K562 (cell line): ENCODE measurements at regions not wholly inside any gene's neighbourhood (a gene's known extent, or its start where the extent isn't known, plus 50 kb on each side); places are given as distances from the start of the nearest gene placed in this dataset.

Experiments used
- ARID4B ChIP-seq: sonication (generic); formaldehyde crosslinking; IDR thresholded peaks from 2 replicates; pipeline ENCODE4 v1.8.0; 2022; ENCODE audit warnings: mild to moderate bottlenecking, missing genetic modification reagents
- ATF6 ChIP-seq: sonication (generic); formaldehyde crosslinking; IDR thresholded peaks from 2 replicates; pipeline ENCODE4 v1.4.0; 2020; ENCODE audit warnings: mild to moderate bottlenecking, missing genetic modification reagents
- CBX2 ChIP-seq: fragments of 200-600 bp; sonication (generic); IDR thresholded peaks from one replicate; pipeline ENCODE4 v1.6.1; 2012; ENCODE audit warnings: mild to moderate bottlenecking, low read length, inconsistent platforms; ENCODE audit not compliant: insufficient read depth, poor library complexity, severe bottlenecking
- FOXK2 ChIP-seq, 2 experiments: fragments of 450-650 bp; IDR thresholded peaks in 1 of 2; conservative IDR thresholded peaks in 1 of 2; 2 replicates each; pipeline ENCODE4 v1.6.1; 2016; ENCODE audit warnings: low read depth in 2 of 2, mild to moderate bottlenecking in 1 of 2
- HINFP ChIP-seq: fragments of 450-650 bp; conservative IDR thresholded peaks from 2 replicates; pipeline ENCODE4 v1.6.1; 2016; ENCODE audit warnings: missing genetic modification characterization, low read depth, mild to moderate bottlenecking, control low read depth, missing compliant biosample characterization
- MTA3 ChIP-seq: fragments of 450-650 bp; formaldehyde crosslinking; IDR thresholded peaks from 2 replicates; pipeline ENCODE4 v1.6.1; 2017; ENCODE audit warnings: mild to moderate bottlenecking, borderline replicate concordance
- TAL1 ChIP-seq: fragments of 450-650 bp; IDR thresholded peaks from 2 replicates; pipeline ENCODE4 v1.6.1; 2016; ENCODE audit warnings: mild to moderate bottlenecking
- TSHZ1 ChIP-seq: fragments of 250-450 bp; sonication (Bioruptor Pico); IDR thresholded peaks from 2 replicates; pipeline ENCODE4 v1.4.0; 2020; ENCODE audit warnings: mild to moderate bottlenecking, moderate library complexity
- ZNF175 ChIP-seq: fragments of 200-800 bp; sonication (Bioruptor generic); IDR thresholded peaks from 2 replicates; pipeline ENCODE4 v1.6.1; 2016; ENCODE audit warnings: low read depth, mild to moderate bottlenecking, missing genetic modification characterization, missing compliant biosample characterization
- ZNF23 ChIP-seq: fragments of 250-450 bp; sonication (Bioruptor Pico); IDR thresholded peaks from 2 replicates; pipeline ENCODE4 v1.4.0; 2020; ENCODE audit warnings: mild to moderate bottlenecking
- ZNF280A ChIP-seq: fragments of 450-650 bp; IDR thresholded peaks from 2 replicates; pipeline ENCODE4 v1.6.1; 2018; ENCODE audit warnings: mild to moderate bottlenecking, low read depth; ENCODE audit not compliant: partially characterized antibody
- ZNF449 ChIP-seq: fragments of 250-450 bp; sonication (Bioruptor Pico); IDR thresholded peaks from 2 replicates; pipeline ENCODE4 v1.8.0; 2022; ENCODE audit warnings: moderate library complexity, mild to moderate bottlenecking, inconsistent platforms
- ZNF695 ChIP-seq: fragments of 450-650 bp; formaldehyde crosslinking; IDR thresholded peaks from 2 replicates; pipeline ENCODE4 v1.4.0; 2020; ENCODE audit warnings: mild to moderate bottlenecking, moderate library complexity

GRCh38 chr5:162434281-162434680, 366.7 kb downstream of the GABRG2 start (continued):
- TF ChIP-seq CBX2: no peak
- no peak for TF ChIP-seq MTA3
- no peak for TF ChIP-seq ZNF449
- no peak for TF ChIP-seq ZNF695
- TF ChIP-seq ZNF175: no peak
- no peak for TF ChIP-seq ARID4B (CRISPR knock-in tag)
- TF ChIP-seq TAL1: no peak
- TF ChIP-seq ATF6: no peak
- no peak for TF ChIP-seq ZNF280A
- no peak for TF ChIP-seq TSHZ1 (CRISPR knock-in tag)
- TF ChIP-seq HINFP (tag): no peak
- no peak for TF ChIP-seq ZNF23
- no peak for TF ChIP-seq FOXK2 (conservative IDR thresholded peaks at IDR 0.05 in 1 of 2, IDR thresholded peaks at IDR 0.05 in 1 of 2; ENCODE audit: low read depth in 2 of 2)
